ENCODE measurements at regions not wholly inside any gene's neighbourhood (a gene's known extent, or its start where the extent isn't known, plus 50 kb on each side); places are given as distances from the start of the nearest gene placed in this dataset.
A peak's percentile ranks its signal among the peaks of the same experiment; 100 is the strongest.

- no peak for FAIRE-seq
These were observed 316.7 kb upstream of the KLF3 start for GRCh38 chr4:38347251-38347650.

DNA sequence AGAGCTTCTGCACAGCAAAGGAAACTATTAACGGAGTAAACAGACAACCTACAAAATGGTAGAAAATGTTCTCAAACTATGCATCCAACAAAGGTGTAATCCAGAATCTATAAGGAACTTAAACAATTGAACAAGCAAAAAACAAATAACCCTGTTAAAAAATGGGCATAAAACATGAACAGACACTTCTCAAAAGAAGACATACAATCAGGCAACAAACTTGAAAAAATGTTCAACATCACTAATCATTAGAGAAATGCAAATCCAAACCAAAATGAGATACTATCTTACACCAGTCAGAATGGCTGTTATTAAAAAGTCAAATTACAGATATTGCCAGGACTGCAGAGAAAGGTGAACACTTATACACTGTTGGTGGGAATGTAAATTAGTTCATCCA is 309.6 kb upstream of the KLF3 start:
- no peak for FAIRE-seq

DNA sequence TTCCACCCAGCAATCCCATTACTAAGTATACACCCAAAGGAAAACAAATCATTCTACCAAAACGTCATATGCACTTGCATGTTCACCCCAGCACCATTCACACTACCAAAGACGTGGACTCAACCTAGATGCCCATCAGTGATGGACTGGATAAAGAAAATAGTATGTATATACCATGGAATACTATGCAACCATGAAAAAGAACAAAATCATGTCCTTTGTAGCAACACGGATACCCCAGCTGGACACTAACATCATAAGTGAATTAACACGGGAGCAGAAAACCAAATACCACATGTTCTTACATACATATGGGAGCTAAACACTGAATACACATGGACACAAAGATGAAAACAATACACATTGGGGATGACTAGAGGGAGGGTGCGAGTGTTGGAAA is 309.1 kb upstream of the KLF3 start:
- FAIRE-seq: no peak

- FAIRE-seq: no peak
These were observed 307.3 kb upstream of the KLF3 start for GRCh38 chr4:38356686-38357085.

DNA sequence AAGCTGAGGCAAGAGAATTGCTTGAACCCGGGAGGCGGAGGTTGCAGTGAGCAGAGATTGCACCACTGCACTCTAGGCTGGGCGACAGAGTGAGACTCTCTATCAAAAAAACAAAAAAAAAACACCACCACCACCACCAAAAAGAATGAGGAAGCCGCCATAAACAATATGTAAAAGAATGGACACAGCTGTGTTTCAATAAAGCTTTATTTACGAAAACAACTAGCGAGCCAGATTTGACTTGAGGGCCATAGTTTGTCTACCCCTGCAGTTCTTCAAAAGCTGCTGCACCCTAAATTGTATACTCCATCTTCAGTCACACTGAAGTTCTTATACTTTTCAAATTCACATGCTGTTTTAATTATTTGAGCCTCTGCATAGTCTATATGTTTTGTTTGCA is 306.5 kb upstream of the KLF3 start:
- no peak for FAIRE-seq

GRCh38 chr4:38359113-38359512 is 304.9 kb upstream of the KLF3 start:
- FAIRE-seq: no peak

- FAIRE-seq: no peak
These were observed 303.8 kb upstream of the KLF3 start for GRCh38 chr4:38360201-38360600.

DNA sequence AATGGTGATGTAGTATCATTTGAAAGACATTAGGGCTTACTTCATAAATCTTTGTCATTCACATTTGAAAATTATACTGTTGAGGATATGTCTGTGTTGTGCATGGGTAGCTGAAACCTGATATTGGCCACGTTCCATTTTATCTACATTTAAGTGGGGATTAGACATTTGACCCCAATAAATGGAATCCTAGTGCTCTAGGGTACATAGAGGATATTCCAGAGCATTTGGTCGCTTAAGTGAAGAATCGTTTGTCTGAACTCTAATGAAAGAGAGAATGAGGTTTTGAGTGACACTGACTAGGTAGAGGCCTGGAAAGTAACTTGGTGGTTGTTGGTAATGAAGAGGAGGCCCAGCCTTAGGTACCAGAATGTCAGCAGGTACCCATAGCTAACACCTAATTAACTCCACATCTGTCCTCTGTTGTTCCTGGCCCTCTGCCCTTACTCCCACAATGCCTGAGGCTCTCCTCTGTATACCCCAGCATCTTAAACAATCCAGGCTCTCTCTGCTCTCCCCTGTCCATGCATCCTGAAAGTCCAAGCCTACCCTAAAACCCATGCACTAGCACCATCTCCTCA is 299.5 kb upstream of the KLF3 start:
- peak; percentile 60 for FAIRE-seq

DNA sequence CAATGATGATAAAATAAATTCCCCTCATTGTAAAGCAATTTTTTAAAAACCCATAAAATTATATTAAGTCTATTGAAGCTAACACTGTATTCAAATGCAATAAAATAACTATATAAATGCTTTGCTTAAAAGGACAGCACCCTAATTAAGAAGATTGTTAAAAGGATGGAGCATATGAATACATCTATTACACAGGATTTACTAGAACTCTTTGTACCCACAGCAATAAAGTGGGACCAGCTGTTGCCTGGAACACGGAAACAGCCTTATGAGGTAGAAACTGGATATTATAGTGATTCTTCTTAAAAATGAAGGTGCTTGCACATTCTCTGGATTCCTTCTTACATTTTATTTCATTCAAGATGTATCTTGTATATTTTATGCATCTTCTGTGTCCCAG is 298.7 kb upstream of the KLF3 start:
- no peak for FAIRE-seq

DNA sequence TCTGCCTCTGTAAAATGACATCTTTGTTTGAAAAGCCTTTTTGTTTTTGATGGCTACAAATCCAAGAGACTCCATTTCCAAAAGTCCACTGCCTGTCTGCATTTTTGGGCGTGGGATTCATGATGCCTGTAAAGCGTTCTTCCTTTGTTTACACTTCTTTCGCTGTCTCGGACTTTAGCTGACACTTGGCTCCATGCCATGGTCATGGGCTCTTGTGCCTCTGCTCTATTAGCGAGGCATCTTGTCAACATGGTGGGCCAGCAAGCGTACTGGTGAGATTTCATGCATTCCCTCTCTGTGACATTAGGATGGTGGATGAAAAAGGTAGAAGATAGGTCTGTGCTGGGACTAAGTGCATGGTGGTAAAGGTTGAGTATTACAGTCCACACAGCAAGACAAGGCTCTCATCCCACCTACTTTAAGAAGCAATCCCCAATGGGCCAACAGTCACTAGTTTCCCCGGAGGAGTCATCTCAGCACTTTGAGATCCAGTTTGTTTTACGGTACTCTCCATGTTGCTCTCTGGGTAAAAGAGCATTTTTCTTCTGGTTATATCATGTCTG is 298.2 kb upstream of the KLF3 start:
- no peak for FAIRE-seq

DNA sequence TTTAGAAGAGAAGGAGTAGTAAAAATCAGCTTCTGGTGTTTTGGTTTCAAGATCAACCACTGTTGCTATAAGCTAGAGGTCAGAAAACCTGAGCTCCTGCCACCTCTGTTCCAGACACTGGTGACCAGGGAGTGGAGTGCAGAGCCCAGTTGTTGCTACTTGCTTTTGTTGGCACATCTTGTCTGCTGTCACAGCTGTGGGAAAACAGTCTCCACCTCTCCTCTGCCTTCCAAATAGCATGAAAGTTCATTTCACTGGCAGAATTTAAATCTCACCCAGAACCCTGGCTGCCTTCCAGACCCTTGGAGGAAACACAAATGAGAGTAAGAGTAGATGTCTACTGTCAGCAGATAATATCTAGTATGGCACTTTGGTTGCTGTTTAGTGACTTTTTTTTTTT is 297.5 kb upstream of the KLF3 start:
- FAIRE-seq: no peak

GRCh38 chr4:38366997-38367396 is 297.0 kb upstream of the KLF3 start:
- no peak for FAIRE-seq

DNA sequence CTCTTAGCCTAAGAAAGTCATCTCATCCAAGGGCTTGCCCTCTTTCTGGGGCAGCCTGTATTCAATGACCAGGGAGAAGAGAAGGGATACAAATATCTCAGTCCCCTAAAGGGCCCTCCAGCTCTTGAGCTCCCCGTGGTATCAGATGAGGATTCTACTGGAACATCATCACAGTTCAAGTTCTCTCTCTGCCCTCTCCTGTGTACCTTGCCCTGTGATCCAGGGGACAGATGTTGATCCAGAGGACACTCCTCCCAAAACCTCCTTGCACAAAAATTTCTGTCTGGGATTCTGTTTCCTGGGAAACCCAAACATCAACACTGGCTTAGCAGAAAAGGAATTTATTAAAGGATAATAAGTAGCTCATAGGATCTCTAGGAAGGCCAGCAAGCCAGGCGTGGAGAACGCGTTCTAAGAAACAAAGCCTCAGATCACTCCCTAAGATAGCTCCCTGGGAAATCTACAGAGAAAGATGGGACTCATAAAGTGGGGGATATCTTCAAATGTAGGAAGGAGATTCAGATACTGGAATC is 296.3 kb upstream of the KLF3 start:
- no peak for FAIRE-seq

DNA sequence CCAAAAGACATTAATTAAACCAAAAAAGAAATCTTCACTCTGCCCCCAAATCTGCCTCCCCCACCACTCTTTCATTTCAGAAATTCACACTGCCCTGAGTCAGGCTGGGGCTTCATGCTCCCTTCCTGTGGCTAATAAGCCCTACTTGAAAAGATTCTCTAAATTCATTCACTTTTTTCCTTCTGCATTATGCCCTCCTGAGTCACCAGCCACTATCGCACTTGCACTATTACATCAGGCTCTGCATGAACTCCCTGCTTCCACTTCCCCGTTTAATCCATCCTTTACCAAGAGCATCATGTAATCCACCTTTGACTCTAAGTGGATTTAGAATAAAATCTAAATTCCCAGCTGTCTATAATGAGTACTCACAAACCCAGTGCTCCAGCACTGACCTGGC is 295.4 kb upstream of the KLF3 start:
- FAIRE-seq: no peak

- no peak for FAIRE-seq
These were observed 292.6 kb upstream of the KLF3 start for GRCh38 chr4:38371391-38371851.

- no peak for FAIRE-seq
These were observed 290.6 kb upstream of the KLF3 start for GRCh38 chr4:38373375-38373774.

DNA sequence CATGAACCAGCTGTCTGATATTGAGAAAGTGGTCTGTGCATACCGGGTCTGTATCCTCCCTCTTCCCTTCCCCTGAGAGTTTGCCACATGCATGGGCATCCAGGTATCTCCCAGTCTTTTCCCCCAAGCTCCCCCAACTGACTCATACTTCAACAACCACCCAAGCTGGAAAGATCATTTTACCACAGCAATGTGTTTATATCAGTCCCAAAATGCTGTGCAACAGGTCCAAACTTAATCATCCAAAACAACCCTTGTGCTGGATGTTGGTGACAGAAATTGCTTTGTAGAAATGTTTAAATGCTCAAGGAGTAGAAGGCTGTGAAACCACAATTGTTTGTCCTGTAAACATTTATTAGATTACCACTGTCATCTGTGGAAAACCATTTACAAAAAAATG is 286.8 kb upstream of the KLF3 start:
- no peak for FAIRE-seq

DNA sequence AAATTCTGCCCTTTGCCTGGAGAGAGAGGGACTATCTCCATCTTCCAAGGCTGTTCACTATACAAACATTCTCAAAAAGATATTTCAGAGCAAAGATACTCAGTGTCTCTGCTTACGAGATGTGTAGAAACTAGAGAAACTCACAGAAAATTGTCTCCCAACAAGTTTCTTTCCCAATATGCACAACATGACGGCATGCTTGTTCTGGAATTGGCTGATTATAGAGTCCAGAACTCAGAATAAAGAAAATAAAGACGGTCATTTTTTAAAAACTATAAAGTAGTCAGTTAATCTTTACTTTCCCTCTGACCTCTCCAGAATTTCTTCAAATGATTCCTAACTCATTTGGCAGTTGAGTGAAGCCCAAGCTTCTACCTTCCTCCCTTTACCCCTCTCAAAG is 285.5 kb upstream of the KLF3 start:
- FAIRE-seq: no peak

GRCh38 chr4:38381788-38382187 is 282.2 kb upstream of the KLF3 start:
- FAIRE-seq: no peak

- no peak for FAIRE-seq
These were observed 281.5 kb upstream of the KLF3 start for GRCh38 chr4:38382520-38382919.

GRCh38 chr4:38383646-38384121 is 280.3 kb upstream of the KLF3 start:
- FAIRE-seq: no peak

DNA sequence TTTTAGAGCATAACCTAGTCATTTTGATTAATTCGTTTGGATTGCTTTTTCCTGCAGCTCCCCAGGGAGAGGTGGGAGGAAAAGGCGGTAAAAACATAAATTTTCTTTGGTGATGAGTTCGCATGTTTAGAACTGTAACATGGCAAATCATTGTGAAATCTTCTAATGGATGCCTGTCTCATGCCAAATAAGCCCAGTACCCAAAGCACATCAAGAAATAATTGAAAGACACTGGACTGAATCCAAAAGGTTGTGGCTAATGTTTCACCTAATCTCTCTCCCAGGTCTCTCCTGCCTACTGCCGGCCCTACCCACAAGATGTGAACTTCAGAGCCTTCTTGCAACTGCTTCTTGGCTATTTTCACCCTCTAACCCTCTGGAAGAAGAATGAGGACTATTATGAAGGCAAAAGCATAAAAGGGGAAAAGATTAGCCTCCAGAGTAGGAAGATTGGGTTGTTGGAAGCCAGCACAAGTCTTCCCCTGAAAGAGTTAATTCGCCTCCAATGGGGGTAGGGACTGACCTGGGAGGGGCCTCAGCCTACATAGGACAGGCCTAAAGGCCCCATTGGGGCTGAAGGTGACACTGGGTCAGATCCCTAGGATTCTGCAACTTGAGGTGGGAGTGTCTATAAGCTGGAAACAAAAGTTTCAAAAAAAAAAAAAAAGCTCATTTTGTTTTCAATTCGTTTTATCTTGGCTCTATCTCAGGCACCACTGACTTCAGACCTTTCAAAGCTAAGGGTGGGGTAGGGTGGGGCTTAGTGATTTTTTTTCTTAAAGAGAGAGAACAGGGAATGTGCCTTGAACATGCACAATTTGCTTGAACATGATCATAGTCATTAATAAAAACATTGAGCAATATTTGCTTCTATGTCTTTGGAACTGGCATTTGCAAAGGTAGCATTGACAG is 278.6 kb upstream of the KLF3 start:
- no peak for FAIRE-seq

- FAIRE-seq: no peak
These were observed 277.9 kb upstream of the KLF3 start for GRCh38 chr4:38386005-38386551.

All from endometrium (tissue), 2 donors.